ENCODE measurements at regions not wholly inside any gene's neighbourhood (a gene's known extent, or its start where the extent isn't known, plus 50 kb on each side); places are given as distances from the start of the nearest gene placed in this dataset.
A peak's percentile ranks its signal among the peaks of the same experiment; 100 is the strongest.

DNA sequence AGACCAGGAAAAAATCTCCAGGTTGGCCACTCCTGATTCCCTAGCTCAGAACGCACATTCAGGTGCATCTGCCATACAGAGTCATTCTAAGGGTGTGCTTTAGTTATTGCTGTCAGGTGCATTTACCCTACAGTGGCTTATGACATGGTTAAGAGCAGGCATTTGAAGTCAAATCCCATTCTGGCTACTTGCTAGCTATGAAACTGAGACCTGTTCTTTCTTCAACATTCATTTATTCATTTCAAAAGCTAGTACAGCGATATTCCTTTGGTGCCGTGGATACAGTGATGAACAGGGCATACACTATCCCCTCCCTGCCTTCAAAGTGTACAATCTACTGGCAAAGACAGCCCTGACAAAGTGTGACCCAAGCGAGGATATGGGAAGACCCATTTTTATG is 508.3 kb downstream of the NPIPA7 start:
- ChIA-PET CTCF (no interaction called here), POLR2A (no interaction called here)
- no peak for DNase-seq (ENCODE audit: low read depth in 1 of 2, low spot score in 1 of 2)
- TF ChIP-seq, protein P1, sequence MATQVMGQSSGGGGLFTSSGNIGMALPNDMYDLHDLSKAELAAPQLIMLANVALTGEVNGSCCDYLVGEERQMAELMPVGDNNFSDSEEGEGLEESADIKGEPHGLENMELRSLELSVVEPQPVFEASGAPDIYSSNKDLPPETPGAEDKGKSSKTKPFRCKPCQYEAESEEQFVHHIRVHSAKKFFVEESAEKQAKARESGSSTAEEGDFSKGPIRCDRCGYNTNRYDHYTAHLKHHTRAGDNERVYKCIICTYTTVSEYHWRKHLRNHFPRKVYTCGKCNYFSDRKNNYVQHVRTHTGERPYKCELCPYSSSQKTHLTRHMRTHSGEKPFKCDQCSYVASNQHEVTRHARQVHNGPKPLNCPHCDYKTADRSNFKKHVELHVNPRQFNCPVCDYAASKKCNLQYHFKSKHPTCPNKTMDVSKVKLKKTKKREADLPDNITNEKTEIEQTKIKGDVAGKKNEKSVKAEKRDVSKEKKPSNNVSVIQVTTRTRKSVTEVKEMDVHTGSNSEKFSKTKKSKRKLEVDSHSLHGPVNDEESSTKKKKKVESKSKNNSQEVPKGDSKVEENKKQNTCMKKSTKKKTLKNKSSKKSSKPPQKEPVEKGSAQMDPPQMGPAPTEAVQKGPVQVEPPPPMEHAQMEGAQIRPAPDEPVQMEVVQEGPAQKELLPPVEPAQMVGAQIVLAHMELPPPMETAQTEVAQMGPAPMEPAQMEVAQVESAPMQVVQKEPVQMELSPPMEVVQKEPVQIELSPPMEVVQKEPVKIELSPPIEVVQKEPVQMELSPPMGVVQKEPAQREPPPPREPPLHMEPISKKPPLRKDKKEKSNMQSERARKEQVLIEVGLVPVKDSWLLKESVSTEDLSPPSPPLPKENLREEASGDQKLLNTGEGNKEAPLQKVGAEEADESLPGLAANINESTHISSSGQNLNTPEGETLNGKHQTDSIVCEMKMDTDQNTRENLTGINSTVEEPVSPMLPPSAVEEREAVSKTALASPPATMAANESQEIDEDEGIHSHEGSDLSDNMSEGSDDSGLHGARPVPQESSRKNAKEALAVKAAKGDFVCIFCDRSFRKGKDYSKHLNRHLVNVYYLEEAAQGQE (IDR thresholded peaks at IDR 0.05): no peak
- TF ChIP-seq, protein P2, sequence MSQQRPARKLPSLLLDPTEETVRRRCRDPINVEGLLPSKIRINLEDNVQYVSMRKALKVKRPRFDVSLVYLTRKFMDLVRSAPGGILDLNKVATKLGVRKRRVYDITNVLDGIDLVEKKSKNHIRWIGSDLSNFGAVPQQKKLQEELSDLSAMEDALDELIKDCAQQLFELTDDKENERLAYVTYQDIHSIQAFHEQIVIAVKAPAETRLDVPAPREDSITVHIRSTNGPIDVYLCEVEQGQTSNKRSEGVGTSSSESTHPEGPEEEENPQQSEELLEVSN (IDR thresholded peaks at IDR 0.05; ENCODE audit: borderline replicate concordance, low read depth): no peak
- TF ChIP-seq MYC (IDR thresholded peaks at IDR 0.05; ENCODE audit: borderline replicate concordance, low read length) (no peak), HMGXB4 (CRISPR knock-in tag; IDR thresholded peaks at IDR 0.05; ENCODE audit: borderline replicate concordance) (no peak), GATA3 (IDR thresholded peaks at IDR 0.05; ENCODE audit: borderline replicate concordance) (no peak), RCOR1 (IDR thresholded peaks at IDR 0.05; ENCODE audit: low read depth, low read length) (no peak), SMC3 (IDR thresholded peaks at IDR 0.05) (no peak), EHMT2 (IDR thresholded peaks at IDR 0.05; ENCODE audit: low read depth) (no peak), NFE2L2 (conservative IDR thresholded peaks at IDR 0.05; ENCODE audit: low read length) (no peak), TP53 (CRISPR knock-in tag; IDR thresholded peaks at IDR 0.05) (no peak), NPAS2 (CRISPR knock-in tag; IDR thresholded peaks at IDR 0.05; ENCODE audit: borderline replicate concordance) (no peak), BHLHE40 (IDR thresholded peaks at IDR 0.05; ENCODE audit: low read depth, low read length) (no peak)
- TF ChIP-seq, protein P3, sequence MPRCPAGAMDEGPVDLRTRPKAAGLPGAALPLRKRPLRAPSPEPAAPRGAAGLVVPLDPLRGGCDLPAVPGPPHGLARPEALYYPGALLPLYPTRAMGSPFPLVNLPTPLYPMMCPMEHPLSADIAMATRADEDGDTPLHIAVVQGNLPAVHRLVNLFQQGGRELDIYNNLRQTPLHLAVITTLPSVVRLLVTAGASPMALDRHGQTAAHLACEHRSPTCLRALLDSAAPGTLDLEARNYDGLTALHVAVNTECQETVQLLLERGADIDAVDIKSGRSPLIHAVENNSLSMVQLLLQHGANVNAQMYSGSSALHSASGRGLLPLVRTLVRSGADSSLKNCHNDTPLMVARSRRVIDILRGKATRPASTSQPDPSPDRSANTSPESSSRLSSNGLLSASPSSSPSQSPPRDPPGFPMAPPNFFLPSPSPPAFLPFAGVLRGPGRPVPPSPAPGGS (IDR thresholded peaks at IDR 0.05): no peak
- TF ChIP-seq, protein P4, sequence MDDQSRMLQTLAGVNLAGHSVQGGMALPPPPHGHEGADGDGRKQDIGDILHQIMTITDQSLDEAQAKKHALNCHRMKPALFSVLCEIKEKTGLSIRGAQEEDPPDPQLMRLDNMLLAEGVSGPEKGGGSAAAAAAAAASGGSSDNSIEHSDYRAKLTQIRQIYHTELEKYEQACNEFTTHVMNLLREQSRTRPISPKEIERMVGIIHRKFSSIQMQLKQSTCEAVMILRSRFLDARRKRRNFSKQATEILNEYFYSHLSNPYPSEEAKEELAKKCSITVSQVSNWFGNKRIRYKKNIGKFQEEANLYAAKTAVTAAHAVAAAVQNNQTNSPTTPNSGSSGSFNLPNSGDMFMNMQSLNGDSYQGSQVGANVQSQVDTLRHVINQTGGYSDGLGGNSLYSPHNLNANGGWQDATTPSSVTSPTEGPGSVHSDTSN (IDR thresholded peaks at IDR 0.05): no peak
- no peak for ATAC-seq
- no peak overlapping the region for H3K4me3 ChIP-seq
- no peak overlapping the region for H3K4me2 ChIP-seq
- H3K4me1 ChIP-seq: no peaks in the 10 kb centered on the region
- no peak overlapping the region for H3K27ac ChIP-seq
- 38% methylated on average over 4 of the region's 4 CpGs for WGBS (ENCODE audit: missing lambda C conversion rate)
- FAIRE-seq: no peak
- no peaks in the 10 kb centered on the region for H3K9me3 ChIP-seq

- no peak overlapping the region for H3K4me3 ChIP-seq
- WGBS (ENCODE audit: missing lambda C conversion rate): 43% methylated on average over 2 of the region's 2 CpGs
- CTCF ChIA-PET: interaction anchor here (0.6 kb wide), 1 partner anchor 795 kb away, joined by 3 read pairs; no protein-coding TSS in a partner anchor
- H3K4me2 ChIP-seq: no peak overlapping the region
- H3K27ac ChIP-seq: no peak overlapping the region
- H3K9me3 ChIP-seq: no peaks in the 10 kb centered on the region
- TF ChIP-seq SMC3 (IDR thresholded peaks at IDR 0.05): no peak
- TF ChIP-seq POLR2AphosphoS2 (conservative IDR thresholded peaks at IDR 0.05; ENCODE audit: low read length): no peak
- TF ChIP-seq JUN (IDR thresholded peaks at IDR 0.05): no peak
- TF ChIP-seq NFE2L2 (conservative IDR thresholded peaks at IDR 0.05; ENCODE audit: low read length): no peak
- no peak for TF ChIP-seq GATA3 (IDR thresholded peaks at IDR 0.05; ENCODE audit: borderline replicate concordance)
- TF ChIP-seq HOXA7 (CRISPR knock-in tag; IDR thresholded peaks at IDR 0.05): no peak
- no peak for TF ChIP-seq MAX (IDR thresholded peaks at IDR 0.05)
- no peak for TF ChIP-seq ZFP36 (IDR thresholded peaks at IDR 0.05; ENCODE audit: borderline replicate concordance, partially characterized antibody)
- ATAC-seq: no peak
- peak in 1 of 2 experiments; percentile 17 for DNase-seq (ENCODE audit: low read depth in 1 of 2, low spot score in 1 of 2)
- no peak for FAIRE-seq
- H3K4me1 ChIP-seq: no peaks in the 10 kb centered on the region
- POLR2A ChIA-PET: no interaction called here
Measured at GRCh38 chr16:16890964-16891363, 512.0 kb downstream of the NPIPA7 start.
